Natural killer cell treated with Interleukin-12 subunit alpha and Interleukin-12 subunit beta and Interleukin-15 and Interleukin-18, amount 100 ng/mL, for 72 hours (primary cell): ENCODE measurements at regions not wholly inside any gene's neighbourhood (a gene's known extent, or its start where the extent isn't known, plus 50 kb on each side); places are given as distances from the start of the nearest gene placed in this dataset.
"Not testable (repeated sequence)": the region's sequence is repeated elsewhere in the genome, so short reads cannot be mapped to it uniquely, and the experiment has no call there.

Experiments used
- ATAC-seq, 2 donors: fragments of 150-1000 bp; cut with Tn5 transposase in 1 of 2; sonication (Bioruptor Pico), chemical (Tn5 transposase) in 1 of 2; 2 replicates each; pipeline ENCODE4 v1.10.0; 2021
- DNase-seq: peaks from one replicate; pipeline ENCODE4 v3.0.0; 2022; ENCODE audit warnings: low spot score
- H3K27ac Mint-ChIP-seq, 2 donors: 1 replicate in 1 of 2; 2 replicates in 1 of 2; pipeline ENCODE4 v1.8.0; 2022; ENCODE audit warnings: mixed read lengths in 2 of 2, mild to moderate bottlenecking in 1 of 2, moderate library complexity in 1 of 2
- H3K27me3 Mint-ChIP-seq, 2 donors: 1 replicate in 1 of 2; 2 replicates in 1 of 2; pipeline ENCODE4 v1.8.0; 2022; ENCODE audit warnings: mixed read lengths in 2 of 2
- H3K36me3 Mint-ChIP-seq: one replicate; pipeline ENCODE4 v1.8.0; 2022; ENCODE audit warnings: mixed read lengths
- H3K4me1 Mint-ChIP-seq, 2 donors: 1 replicate in 1 of 2; 2 replicates in 1 of 2; pipeline ENCODE4 v1.8.0; 2022; ENCODE audit warnings: low read depth in 2 of 2, mixed read lengths in 2 of 2, mild to moderate bottlenecking in 1 of 2
- H3K4me3 Mint-ChIP-seq: one replicate; pipeline ENCODE4 v1.8.0; 2022; ENCODE audit warnings: mixed read lengths
- H3K9me3 Mint-ChIP-seq: 2 replicates; pipeline ENCODE4 v1.8.0; 2022; ENCODE audit warnings: mixed read lengths

GRCh38 chr3:145900056-145900829 is 260.7 kb downstream of the PLOD2 start:
- Mint-ChIP-seq H3K36me3 (no peaks in the 10 kb centered on the region), H3K27ac (no peak overlapping the region), H3K9me3 (peaks cover 12% of the 10 kb centered on the region), H3K4me1 (no peaks in the 10 kb centered on the region), H3K27me3 (no peaks in the 10 kb centered on the region), H3K4me3 (no peak overlapping the region)
- ATAC-seq = no peak
- DNase-seq = no peak

- no peak for DNase-seq
- H3K4me3 Mint-ChIP-seq = no peak overlapping the region
- H3K36me3 Mint-ChIP-seq = no peaks in the 10 kb centered on the region
- ATAC-seq = no peak
- H3K9me3 Mint-ChIP-seq = peaks cover 7% of the 10 kb centered on the region
- H3K27me3 Mint-ChIP-seq = no peaks in the 10 kb centered on the region
- H3K4me1 Mint-ChIP-seq = no peaks in the 10 kb centered on the region
- no peak overlapping the region for H3K27ac Mint-ChIP-seq
Measured at GRCh38 chr3:145902166-145902565, 258.8 kb downstream of the PLOD2 start.

GRCh38 chr3:145903472-145904013 is 257.4 kb downstream of the PLOD2 start:
- Mint-ChIP-seq H3K9me3 (peaks cover 7% of the 10 kb centered on the region), H3K27ac (no peak overlapping the region), H3K36me3 (no peaks in the 10 kb centered on the region), H3K4me3 (no peak overlapping the region), H3K27me3 (no peaks in the 10 kb centered on the region), H3K4me1 (no peaks in the 10 kb centered on the region)
- no peak for DNase-seq
- peak in 1 of 2 donors; percentile 27 for ATAC-seq

GRCh38 chr3:145904138-145904537 is 256.8 kb downstream of the PLOD2 start:
- H3K36me3 Mint-ChIP-seq = no peaks in the 10 kb centered on the region
- ATAC-seq (peak in 1 of 2 donors; percentile 27), DNase-seq (no peak)
- H3K9me3 Mint-ChIP-seq = peaks cover 7% of the 10 kb centered on the region
- no peak overlapping the region for H3K27ac Mint-ChIP-seq
- H3K4me3 Mint-ChIP-seq = no peak overlapping the region
- H3K27me3 Mint-ChIP-seq = no peaks in the 10 kb centered on the region
- no peaks in the 10 kb centered on the region for H3K4me1 Mint-ChIP-seq

- H3K27ac Mint-ChIP-seq = no peak overlapping the region
Measured at GRCh38 chr3:145906301-145906700, 254.7 kb downstream of the PLOD2 start.

GRCh38 chr3:145906755-145907154 is 254.2 kb downstream of the PLOD2 start:
- DNase-seq (no peak), ATAC-seq (no peak)
- Mint-ChIP-seq H3K27ac (no peak overlapping the region), H3K9me3 (peaks cover 3% of the 10 kb centered on the region), H3K4me3 (no peak overlapping the region), H3K36me3 (no peaks in the 10 kb centered on the region), H3K27me3 (no peaks in the 10 kb centered on the region), H3K4me1 (no peaks in the 10 kb centered on the region)

More at GRCh38 chr3:145906301-145906700, 254.7 kb downstream of the PLOD2 start:
- no peaks in the 10 kb centered on the region for H3K36me3 Mint-ChIP-seq
- ATAC-seq = no peak
- no peak for DNase-seq
- H3K9me3 Mint-ChIP-seq = peaks cover 2% of the 10 kb centered on the region
- H3K27me3 Mint-ChIP-seq = no peaks in the 10 kb centered on the region
- no peak overlapping the region for H3K4me3 Mint-ChIP-seq
- H3K4me1 Mint-ChIP-seq = no peaks in the 10 kb centered on the region

GRCh38 chr3:145911016-145911415 is 250.0 kb downstream of the PLOD2 start:
- Mint-ChIP-seq H3K4me3 (no peak overlapping the region), H3K27me3 (no peaks in the 10 kb centered on the region), H3K36me3 (peaks cover 7% of the 10 kb centered on the region), H3K4me1 (no peaks in the 10 kb centered on the region), H3K27ac (no peak overlapping the region), H3K9me3 (peaks cover 20% of the 10 kb centered on the region)
- no peak for DNase-seq
- no peak for ATAC-seq

- H3K9me3 Mint-ChIP-seq = peaks cover 32% of the 10 kb centered on the region
- H3K27me3 Mint-ChIP-seq = no peaks in the 10 kb centered on the region
- H3K27ac Mint-ChIP-seq = no peak overlapping the region
- peaks cover 19% of the 10 kb centered on the region for H3K36me3 Mint-ChIP-seq
- no peak overlapping the region for H3K4me3 Mint-ChIP-seq
- H3K4me1 Mint-ChIP-seq = no peaks in the 10 kb centered on the region
- ATAC-seq = no peak
- DNase-seq = no peak
Measured at GRCh38 chr3:145915787-145916186, 245.2 kb downstream of the PLOD2 start.

- not testable (repeated sequence) for ATAC-seq, H3K36me3 Mint-ChIP-seq, H3K27me3 Mint-ChIP-seq, DNase-seq, H3K4me3 Mint-ChIP-seq, H3K27ac Mint-ChIP-seq, H3K4me1 Mint-ChIP-seq
- peaks cover 11% of the 10 kb centered on the region for H3K9me3 Mint-ChIP-seq
Measured at GRCh38 chr3:145927736-145928135, 233.2 kb downstream of the PLOD2 start.

GRCh38 chr3:145936971-145937370 is 224.0 kb downstream of the PLOD2 start:
- Mint-ChIP-seq H3K36me3 (no peaks in the 10 kb centered on the region), H3K4me3 (no peak overlapping the region), H3K9me3 (peaks cover 8% of the 10 kb centered on the region), H3K4me1 (no peaks in the 10 kb centered on the region), H3K27me3 (no peaks in the 10 kb centered on the region), H3K27ac (no peak overlapping the region)
- ATAC-seq (no peak), DNase-seq (no peak)

GRCh38 chr3:145939431-145939830 is 221.6 kb downstream of the PLOD2 start:
- Mint-ChIP-seq H3K27ac (no peak overlapping the region), H3K4me3 (no peak overlapping the region), H3K4me1 (no peaks in the 10 kb centered on the region), H3K9me3 (peaks cover 11% of the 10 kb centered on the region), H3K27me3 (no peaks in the 10 kb centered on the region), H3K36me3 (no peaks in the 10 kb centered on the region)
- DNase-seq (no peak), ATAC-seq (no peak)

GRCh38 chr3:145942052-145942451 is 218.9 kb downstream of the PLOD2 start:
- H3K36me3 Mint-ChIP-seq = no peaks in the 10 kb centered on the region
- H3K9me3 Mint-ChIP-seq = peaks cover 13% of the 10 kb centered on the region
- ATAC-seq (no peak), DNase-seq (no peak)
- H3K4me3 Mint-ChIP-seq = no peak overlapping the region
- no peaks in the 10 kb centered on the region for H3K4me1 Mint-ChIP-seq
- H3K27me3 Mint-ChIP-seq = no peaks in the 10 kb centered on the region
- H3K27ac Mint-ChIP-seq = no peak overlapping the region

- Mint-ChIP-seq H3K27ac (no peak overlapping the region), H3K4me3 (no peak overlapping the region), H3K36me3 (no peaks in the 10 kb centered on the region), H3K27me3 (no peaks in the 10 kb centered on the region), H3K9me3 (peaks cover 8% of the 10 kb centered on the region), H3K4me1 (no peaks in the 10 kb centered on the region)
- DNase-seq (no peak), ATAC-seq (no peak)
Measured at GRCh38 chr3:145943952-145944351, 217.0 kb downstream of the PLOD2 start.

GRCh38 chr3:145951441-145951840 is 209.5 kb downstream of the PLOD2 start:
- Mint-ChIP-seq H3K9me3 (peaks cover 6% of the 10 kb centered on the region), H3K4me3 (no peak overlapping the region), H3K27me3 (no peaks in the 10 kb centered on the region), H3K4me1 (no peaks in the 10 kb centered on the region), H3K36me3 (no peaks in the 10 kb centered on the region), H3K27ac (no peak overlapping the region)
- ATAC-seq = no peak
- DNase-seq = no peak

- H3K4me3 Mint-ChIP-seq = no peak overlapping the region
- no peak for DNase-seq
- no peaks in the 10 kb centered on the region for H3K27me3 Mint-ChIP-seq
- no peaks in the 10 kb centered on the region for H3K9me3 Mint-ChIP-seq
- no peaks in the 10 kb centered on the region for H3K36me3 Mint-ChIP-seq
- ATAC-seq = no peak
- H3K27ac Mint-ChIP-seq = no peak overlapping the region
- no peaks in the 10 kb centered on the region for H3K4me1 Mint-ChIP-seq
Measured at GRCh38 chr3:145952536-145952935, 208.4 kb downstream of the PLOD2 start.
